ENCODE measurements at regions not wholly inside any gene's neighbourhood (a gene's known extent, or its start where the extent isn't known, plus 50 kb on each side); places are given as distances from the start of the nearest gene placed in this dataset.

- no peak for TF ChIP-seq CTCF (IDR thresholded peaks at IDR 0.05)
- TF ChIP-seq POLR2A (IDR thresholded peaks at IDR 0.05), result no peak
- TF ChIP-seq EP300 (IDR thresholded peaks at IDR 0.05), result no peak
Observed at GRCh38 chr19:30745476-30745985, 373.3 kb downstream of the ZNF536 start.

Data from gastroesophageal sphincter (tissue), 3 donors.